Heart left ventricle (tissue), 13 donors: ENCODE measurements at regions not wholly inside any gene's neighbourhood (a gene's known extent, or its start where the extent isn't known, plus 50 kb on each side); places are given as distances from the start of the nearest gene placed in this dataset.
A peak's percentile ranks its signal among the peaks of the same experiment; 100 is the strongest.

Experiments used
- POLR2A ChIP-seq, 2 donors: fragments of 450-650 bp; IDR thresholded peaks; one replicate each; pipeline ENCODE4 v1.6.1; 2017; ENCODE audit warnings: antibody characterized with exemption in 2 of 2, mild to moderate bottlenecking in 2 of 2, moderate library complexity in 2 of 2
- TF ChIP-seq, protein P1 (sequence below), 12 donors: fragments of 200-600 bp; sonication (generic) in 4 of 12; IDR thresholded peaks; one replicate each; pipeline versions ENCODE4 v1.5.0 to v1.8.0; 2018 to 2022; ENCODE audit warnings: antibody characterized with exemption in 12 of 12, mild to moderate bottlenecking in 5 of 12
- donor health status: ischemic (EF 13 %, LVEDD 7.1; RV severe dilation, severe dysfunction).
- donor health status: DM: no; HTN: yes; CAD: no.
- donor health status: DM: no; HTN: no; CAD: no.
- donor health status: ischemic (EF 25% LVEDD 6.9; RV normal size, moderate dysfunction).
- donor health status: ischemic (EF 25% LVEDD 5.7; RV mildly dilated, moderate dysfunction).
- donor health status: ischemic (EF 35%, LVEDD 5.7; RV mildly dilated, moderate dysfunction).
- donor health status: nonischemic (EF 11% LVEDD 7.7; RV severe dilation, severe dysfunction).
- donor health status: DM: yes; HTN: yes; CAD: no.
- donor health status: PGD.
- donor health status: ischemic (EF 29% LVEDD 5.4; RV normal size, mild dysfunction).
- donor health status: nonischemic (EF 23%, LVEDD 6.1; RV moderate dilation, normal function).

DNA sequence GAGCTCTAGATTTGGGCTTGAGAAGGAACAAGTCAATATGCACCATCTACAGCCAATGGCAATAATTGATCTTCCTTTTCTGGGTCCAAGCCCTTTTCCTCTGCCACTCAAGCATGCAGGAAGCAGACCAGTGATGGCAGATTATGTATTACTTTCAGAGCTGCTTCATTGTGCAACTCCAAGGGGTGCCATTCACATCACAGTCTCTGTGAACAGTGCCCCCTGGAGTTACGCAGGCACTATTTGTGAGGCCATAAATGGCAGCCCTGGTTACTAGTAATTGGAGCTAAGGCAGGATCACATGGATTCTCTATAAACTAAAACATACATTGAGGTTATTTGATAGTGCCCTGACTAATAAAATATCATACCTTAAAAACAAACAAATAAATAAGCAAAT lies 313.4 kb upstream of the SLC7A11 start:
- TF ChIP-seq, protein P1, sequence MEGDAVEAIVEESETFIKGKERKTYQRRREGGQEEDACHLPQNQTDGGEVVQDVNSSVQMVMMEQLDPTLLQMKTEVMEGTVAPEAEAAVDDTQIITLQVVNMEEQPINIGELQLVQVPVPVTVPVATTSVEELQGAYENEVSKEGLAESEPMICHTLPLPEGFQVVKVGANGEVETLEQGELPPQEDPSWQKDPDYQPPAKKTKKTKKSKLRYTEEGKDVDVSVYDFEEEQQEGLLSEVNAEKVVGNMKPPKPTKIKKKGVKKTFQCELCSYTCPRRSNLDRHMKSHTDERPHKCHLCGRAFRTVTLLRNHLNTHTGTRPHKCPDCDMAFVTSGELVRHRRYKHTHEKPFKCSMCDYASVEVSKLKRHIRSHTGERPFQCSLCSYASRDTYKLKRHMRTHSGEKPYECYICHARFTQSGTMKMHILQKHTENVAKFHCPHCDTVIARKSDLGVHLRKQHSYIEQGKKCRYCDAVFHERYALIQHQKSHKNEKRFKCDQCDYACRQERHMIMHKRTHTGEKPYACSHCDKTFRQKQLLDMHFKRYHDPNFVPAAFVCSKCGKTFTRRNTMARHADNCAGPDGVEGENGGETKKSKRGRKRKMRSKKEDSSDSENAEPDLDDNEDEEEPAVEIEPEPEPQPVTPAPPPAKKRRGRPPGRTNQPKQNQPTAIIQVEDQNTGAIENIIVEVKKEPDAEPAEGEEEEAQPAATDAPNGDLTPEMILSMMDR (IDR thresholded peaks at IDR 0.05): peak in 2 of 12 donors; percentile 9 to 18
- no peak for TF ChIP-seq POLR2A (IDR thresholded peaks at IDR 0.05)
